Aorta (tissue), 5 donors: ENCODE measurements at regions not wholly inside any gene's neighbourhood (a gene's known extent, or its start where the extent isn't known, plus 50 kb on each side); places are given as distances from the start of the nearest gene placed in this dataset.

Experiments used
- ATAC-seq: fragments of 200-7000 bp; cut with Tn5 transposase; one replicate; pipeline ENCODE4 v1.9.1; 2022; ENCODE audit warnings: moderate library complexity; ENCODE audit not compliant: low FRiP score
- DNase-seq, 2 donors: peaks; one replicate each; pipeline ENCODE4 v3.0.0-alpha.2; 2020
- H3K27ac ChIP-seq, 2 donors: one replicate each; pipeline ENCODE4 v1.5.1; 2013; ENCODE audit warnings: low read length in 2 of 2, mild to moderate bottlenecking in 2 of 2, moderate library complexity in 2 of 2, control low read depth in 1 of 2, inconsistent platforms in 1 of 2, low read depth in 1 of 2
- H3K27me3 ChIP-seq, 2 donors: one replicate each; pipeline ENCODE4 v1.6.1; 2013; ENCODE audit warnings: control low read depth in 1 of 2, low read length in 1 of 2, mild to moderate bottlenecking in 1 of 2, moderate library complexity in 1 of 2; ENCODE audit not compliant: insufficient read depth in 2 of 2, control insufficient read depth in 1 of 2
- H3K36me3 ChIP-seq, 2 donors: one replicate each; pipeline ENCODE4 v1.6.1; 2013; ENCODE audit warnings: control low read depth in 1 of 2, low read length in 1 of 2, mild to moderate bottlenecking in 1 of 2; ENCODE audit not compliant: insufficient read depth in 2 of 2, control insufficient read depth in 1 of 2
- H3K4me1 ChIP-seq, 2 donors: one replicate each; pipeline ENCODE4 v1.6.1; 2013; ENCODE audit warnings: low read length in 2 of 2, control low read depth in 1 of 2, mild to moderate bottlenecking in 1 of 2, moderate library complexity in 1 of 2; ENCODE audit not compliant: insufficient read depth in 2 of 2, control insufficient read depth in 1 of 2
- H3K4me3 ChIP-seq, 2 donors: one replicate each; pipeline ENCODE4 v1.5.1; 2013; ENCODE audit warnings: low read length in 2 of 2, control low read depth in 1 of 2, mild to moderate bottlenecking in 1 of 2
- H3K9me3 ChIP-seq: one replicate; pipeline ENCODE4 v1.6.1; 2013; ENCODE audit warnings: mild to moderate bottlenecking, low read length; ENCODE audit not compliant: control insufficient read depth
- WGBS, 2 donors: extraction: QIAGEN DNeasy Blood & Tissue Kit; methylation state at CpG; one replicate each; pipeline ENCODE4 v1.1.7; 2013; 5-methylcytosine and 5-hydroxymethylcytosine counted together
- intact Hi-C, 2 donors: fragments of 100-400 bp; cut with DNase I; formaldehyde crosslinking; loops; one replicate each; pipeline versions ENCODE4 v1.14.2 to v1.15.0; 2022
- donor health status: healthy with polysubstance abuse.
- donor health status: Bipolar disorder and iron deficiency.
- donor health status: DM: no; HTN: no; CAD: no.
- donor health status: DM: no; HTN: no; CAD: no.
- donor health status: DM: yes; HTN: yes; CAD: no.

GRCh38 chr13:28566891-28567290 lies 72.0 kb upstream of the FLT1 start:
- Histone ChIP-seq H3K4me3 (no peak overlapping the region), H3K27me3 (no peaks in the 10 kb centered on the region), H3K9me3 (no peaks in the 10 kb centered on the region), H3K36me3 (no peaks in the 10 kb centered on the region), H3K4me1 (no peaks in the 10 kb centered on the region), H3K27ac (no peak overlapping the region)
- 94 to 96% methylated on average over 4 of the region's 4 CpGs for WGBS, 2 donors
- ATAC-seq (no peak), DNase-seq (no peak)
- intact Hi-C loops: no loop called here

GRCh38 chr13:28566283-28566682 lies 71.4 kb upstream of the FLT1 start:
- H3K9me3 ChIP-seq: no peaks in the 10 kb centered on the region
- intact Hi-C loops: no loop called here
- no peak overlapping the region for H3K27ac ChIP-seq
- 94 to 98% methylated on average over 3 of the region's 3 CpGs for WGBS, 2 donors
- H3K4me1 ChIP-seq: no peaks in the 10 kb centered on the region
- H3K27me3 ChIP-seq: no peaks in the 10 kb centered on the region
- DNase-seq: no peak
- no peak overlapping the region for H3K4me3 ChIP-seq
- H3K36me3 ChIP-seq: no peaks in the 10 kb centered on the region
- no peak for ATAC-seq

- Histone ChIP-seq H3K4me3 (no peak overlapping the region), H3K27ac (no peak overlapping the region), H3K36me3 (no peaks in the 10 kb centered on the region), H3K9me3 (no peaks in the 10 kb centered on the region), H3K27me3 (no peaks in the 10 kb centered on the region), H3K4me1 (no peaks in the 10 kb centered on the region)
- DNase-seq (no peak), ATAC-seq (no peak)
- intact Hi-C loops: no loop called here
- 88 to 90% methylated on average over 10 of the region's 10 CpGs for WGBS, 2 donors
Measured at GRCh38 chr13:28564030-28564429, 69.1 kb upstream of the FLT1 start.

- DNase-seq (no peak), ATAC-seq (no peak)
- Histone ChIP-seq H3K4me1 (no peaks in the 10 kb centered on the region), H3K9me3 (no peaks in the 10 kb centered on the region), H3K4me3 (no peak overlapping the region), H3K27me3 (no peaks in the 10 kb centered on the region), H3K36me3 (no peaks in the 10 kb centered on the region), H3K27ac (no peak overlapping the region)
- 97 to 98% methylated on average over 5 of the region's 5 CpGs for WGBS, 2 donors
- intact Hi-C loops: no loop called here
Measured at GRCh38 chr13:28563609-28564008, 68.7 kb upstream of the FLT1 start.

GRCh38 chr13:28560612-28561011 lies 65.7 kb upstream of the FLT1 start:
- Histone ChIP-seq H3K4me1 (no peaks in the 10 kb centered on the region), H3K9me3 (no peaks in the 10 kb centered on the region), H3K4me3 (no peak overlapping the region), H3K27ac (no peak overlapping the region), H3K36me3 (no peaks in the 10 kb centered on the region), H3K27me3 (no peaks in the 10 kb centered on the region)
- ATAC-seq (no peak), DNase-seq (no peak)
- 51 to 58% methylated on average over 2 of the region's 2 CpGs for WGBS, 2 donors
- intact Hi-C loops: no loop called here

- DNase-seq (no peak), ATAC-seq (no peak)
- WGBS, 2 donors: 98 to 99% methylated on average over 8 of the region's 8 CpGs
- Histone ChIP-seq H3K4me1 (no peaks in the 10 kb centered on the region), H3K9me3 (no peaks in the 10 kb centered on the region), H3K36me3 (no peaks in the 10 kb centered on the region), H3K4me3 (no peak overlapping the region), H3K27me3 (no peaks in the 10 kb centered on the region), H3K27ac (no peak overlapping the region)
- intact Hi-C loops: no loop called here
Measured at GRCh38 chr13:28559636-28560259, 64.8 kb upstream of the FLT1 start.

- intact Hi-C loops: no loop called here
- H3K4me3 ChIP-seq: no peak overlapping the region
- peak overlapping the region in 1 of 2 donors; percentile 37 for H3K27ac ChIP-seq
- no peaks in the 10 kb centered on the region for H3K9me3 ChIP-seq
- no peaks in the 10 kb centered on the region for H3K4me1 ChIP-seq
- DNase-seq (no peak), ATAC-seq (no peak)
- no peaks in the 10 kb centered on the region for H3K36me3 ChIP-seq
- whole genome bisulfite sequencing, 2 donors: 4 to 12% methylated on average over 8 of the region's 8 CpGs
- no peaks in the 10 kb centered on the region for H3K27me3 ChIP-seq
Measured at GRCh38 chr13:28558567-28558966, 63.6 kb upstream of the FLT1 start.

GRCh38 chr13:28557725-28558520 lies 63.0 kb upstream of the FLT1 start:
- DNase-seq (no peak), ATAC-seq (no peak)
- no peaks in the 10 kb centered on the region for H3K36me3 ChIP-seq
- no peaks in the 10 kb centered on the region for H3K9me3 ChIP-seq
- WGBS, 2 donors: 27 to 28% methylated on average over 5 of the region's 5 CpGs
- H3K4me1 ChIP-seq: no peaks in the 10 kb centered on the region
- no peak overlapping the region for H3K4me3 ChIP-seq
- H3K27me3 ChIP-seq: no peaks in the 10 kb centered on the region
- intact Hi-C loops: no loop called here
- H3K27ac ChIP-seq: no peak overlapping the region

- Histone ChIP-seq H3K4me3 (no peak overlapping the region), H3K27me3 (no peaks in the 10 kb centered on the region), H3K4me1 (no peaks in the 10 kb centered on the region), H3K36me3 (no peaks in the 10 kb centered on the region), H3K27ac (no peak overlapping the region), H3K9me3 (no peaks in the 10 kb centered on the region)
- ATAC-seq: no peak
- intact Hi-C loops: no loop called here
- 84 to 86% methylated on average over 7 of the region's 7 CpGs for WGBS, 2 donors
- no peak for DNase-seq
Measured at GRCh38 chr13:28555096-28555495, 60.2 kb upstream of the FLT1 start.
